CD14-positive monocyte (primary cell): ENCODE measurements at regions not wholly inside any gene's neighbourhood (a gene's known extent, or its start where the extent isn't known, plus 50 kb on each side); places are given as distances from the start of the nearest gene placed in this dataset.

Experiments used
- DNase-seq, 3 donors: peaks; one replicate each; pipeline ENCODE4 v3.0.0-alpha.2; 2011 to 2022
- H2AFZ ChIP-seq: 2 replicates; pipeline ENCODE4 v1.6.0; 2012; ENCODE audit warnings: mild to moderate bottlenecking, low read depth, low read length, inconsistent platforms; ENCODE audit not compliant: insufficient read depth, poor library complexity, severe bottlenecking
- H3K27ac ChIP-seq, 2 donors: 1 replicate in 1 of 2; 2 replicates in 1 of 2; pipeline ENCODE4 v1.5.1; 2012 to 2013; ENCODE audit warnings: low read length in 2 of 2, control low read depth in 1 of 2, inconsistent platforms in 1 of 2, low read depth in 1 of 2, mild to moderate bottlenecking in 1 of 2
- H3K27me3 ChIP-seq, 2 donors: one replicate each; pipeline versions ENCODE4 v1.6.0 to v1.6.1; 2011 to 2013; ENCODE audit warnings: low read length in 2 of 2; ENCODE audit not compliant: control insufficient read depth in 2 of 2, insufficient read depth in 2 of 2
- H3K36me3 ChIP-seq, 2 donors: replicated peaks in 1 of 2; 1 replicate in 1 of 2; 2 replicates in 1 of 2; pipeline versions ENCODE4 v1.5.1 to v1.6.1; 2012 to 2013; ENCODE audit warnings: low read length in 2 of 2, control low read depth in 1 of 2, inconsistent platforms in 1 of 2, mild to moderate bottlenecking in 1 of 2; ENCODE audit not compliant: insufficient read depth in 2 of 2, control insufficient read depth in 1 of 2
- H3K4me1 ChIP-seq, 2 donors: 1 replicate in 1 of 2; 2 replicates in 1 of 2; pipeline versions ENCODE4 v1.5.1 to v1.6.1; 2012 to 2013; ENCODE audit warnings: low read length in 2 of 2, control low read depth in 1 of 2, inconsistent platforms in 1 of 2, mild to moderate bottlenecking in 1 of 2, moderate library complexity in 1 of 2; ENCODE audit not compliant: insufficient read depth in 2 of 2, control insufficient read depth in 1 of 2
- H3K4me2 ChIP-seq: replicated peaks from 2 replicates; pipeline ENCODE3; 2012; ENCODE audit warnings: low read length, moderate library complexity, mild to moderate bottlenecking; ENCODE audit not compliant: poor library complexity, severe bottlenecking; ENCODE audit errors: extremely low read depth
- H3K4me3 ChIP-seq, 3 experiments: fragments of 200-600 bp in 1 of 3; sonication (generic) in 1 of 3; replicated peaks in 1 of 3; 1 replicate in 2 of 3; 2 replicates in 1 of 3; pipeline ENCODE4 v1.5.1; 2011 to 2013; ENCODE audit warnings: low read length in 3 of 3, mild to moderate bottlenecking in 3 of 3, control low read depth in 2 of 3, low read depth in 2 of 3, inconsistent platforms in 1 of 3, moderate library complexity in 1 of 3
- H3K79me2 ChIP-seq: 2 replicates; pipeline ENCODE4 v1.6.0; 2012; ENCODE audit warnings: mild to moderate bottlenecking, control low read depth, inconsistent platforms, low read length, moderate library complexity; ENCODE audit not compliant: insufficient read depth
- H3K9ac ChIP-seq: 2 replicates; pipeline ENCODE4 v1.6.0; 2017; ENCODE audit warnings: low read length, mild to moderate bottlenecking; ENCODE audit not compliant: insufficient read depth, poor library complexity, severe bottlenecking
- H3K9me3 ChIP-seq, 2 donors: replicated peaks in 1 of 2; 1 replicate in 1 of 2; 2 replicates in 1 of 2; pipeline versions ENCODE4 v1.5.1 to v1.6.1; 2012 to 2013; ENCODE audit warnings: low read length in 2 of 2, control low read depth in 1 of 2; ENCODE audit not compliant: control insufficient read depth in 1 of 2, insufficient read depth in 1 of 2
- H4K20me1 ChIP-seq: 2 replicates; pipeline ENCODE4 v1.6.0; 2012; ENCODE audit warnings: mild to moderate bottlenecking, low read length, control low read depth, moderate library complexity; ENCODE audit not compliant: insufficient read depth
- H3K27ac Mint-ChIP-seq, 7 donors: one replicate each; pipeline ENCODE4 v1.8.0; 2020; ENCODE audit warnings: mild to moderate bottlenecking in 7 of 7, mixed read lengths in 7 of 7, moderate library complexity in 6 of 7, inconsistent platforms in 2 of 7
- H3K27me3 Mint-ChIP-seq, 3 donors: one replicate each; pipeline ENCODE4 v1.8.0; 2021 to 2022; ENCODE audit warnings: low read depth in 3 of 3, mild to moderate bottlenecking in 3 of 3, mixed read lengths in 3 of 3, moderate library complexity in 3 of 3, inconsistent platforms in 1 of 3
- H3K36me3 Mint-ChIP-seq, 2 donors: one replicate each; pipeline ENCODE4 v1.8.0; 2020; ENCODE audit warnings: mixed read lengths in 2 of 2, inconsistent platforms in 1 of 2, mild to moderate bottlenecking in 1 of 2
- H3K4me1 Mint-ChIP-seq: one replicate; pipeline ENCODE4 v1.8.0; 2020; ENCODE audit warnings: mild to moderate bottlenecking, mixed read lengths
- H3K4me3 Mint-ChIP-seq, 2 donors: one replicate each; pipeline ENCODE4 v1.8.0; 2020; ENCODE audit warnings: mild to moderate bottlenecking in 2 of 2, mixed read lengths in 2 of 2, moderate library complexity in 1 of 2
- H3K9me3 Mint-ChIP-seq, 7 donors: one replicate each; pipeline ENCODE4 v1.8.0; 2020 to 2022; ENCODE audit warnings: mixed read lengths in 7 of 7, mild to moderate bottlenecking in 6 of 7, moderate library complexity in 6 of 7, inconsistent platforms in 2 of 7
- CTCF ChIP-seq: fragments of 200-600 bp; IDR thresholded peaks from one replicate; pipeline ENCODE4 v1.8.0; 2022; ENCODE audit warnings: antibody characterized with exemption, mild to moderate bottlenecking
- WGBS: methylation state at CpG from one replicate; pipeline ENCODE4 v1.1.5; 2013; ENCODE audit warnings: missing lambda C conversion rate; ENCODE audit not compliant: insufficient coverage; 5-methylcytosine and 5-hydroxymethylcytosine counted together
- intact Hi-C, 2 donors: fragments of 100-400 bp; cut with micrococcal nuclease; formaldehyde crosslinking; loops; one replicate each; pipeline versions ENCODE4 v1.15.0 to v1.15.1; 2023

DNA sequence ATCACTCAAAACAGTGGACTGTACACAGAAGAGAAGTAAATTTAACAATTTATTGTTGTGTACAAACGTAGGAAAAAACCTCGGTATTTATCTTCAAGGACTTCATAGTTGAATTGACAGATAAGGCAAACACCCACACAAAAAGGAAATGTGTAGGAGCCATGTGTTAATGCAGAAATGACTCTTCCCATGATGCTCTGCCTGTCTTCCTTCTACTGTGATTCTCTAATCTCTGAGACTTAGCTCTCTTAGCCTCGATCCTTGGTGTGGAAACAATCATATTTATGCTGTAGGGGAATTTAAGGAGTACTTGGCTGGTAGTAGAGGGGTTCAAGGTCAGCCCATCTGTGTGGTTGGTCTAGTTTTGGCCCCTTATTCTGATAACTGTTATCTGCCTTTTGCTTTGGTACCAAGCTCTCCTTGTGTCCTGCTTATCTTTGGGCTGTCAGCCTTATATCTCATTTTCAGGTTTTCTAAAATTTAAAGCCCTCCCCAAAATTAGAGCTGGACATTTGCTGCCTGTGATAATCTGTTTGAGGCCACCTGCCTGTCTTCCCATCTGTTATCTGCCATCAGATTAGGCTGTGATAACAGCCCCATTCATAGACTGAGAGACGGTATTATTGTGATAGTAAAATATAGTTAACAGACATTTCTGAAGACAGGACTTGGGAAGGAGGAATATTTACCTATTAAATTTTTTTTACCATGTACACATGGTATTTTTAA is 81.7 kb downstream of the GPR85 start:
- no peak overlapping the region for H3K4me3 Mint-ChIP-seq
- no CpG with 5 or more reads among the region's 4 CpGs for WGBS
- no peaks in the 10 kb centered on the region for H3K4me1 ChIP-seq
- H3K79me2 ChIP-seq, result no peaks in the 10 kb centered on the region
- no peak overlapping the region for H3K4me3 ChIP-seq
- no peak for DNase-seq
- peaks cover 2 to 4% (median 2%) of the 10 kb centered on the region in 3 donors for H3K27me3 Mint-ChIP-seq
- H3K4me2 ChIP-seq, result no peak overlapping the region
- H3K36me3 ChIP-seq, result no peaks in the 10 kb centered on the region
- no peak for TF ChIP-seq CTCF
- H3K27ac ChIP-seq, result no peak overlapping the region
- no peaks in the 10 kb centered on the region for H3K4me1 Mint-ChIP-seq
- intact Hi-C loops, result no loop called here
- no peaks in the 10 kb centered on the region for H3K27me3 ChIP-seq
- no peak overlapping the region for H3K27ac Mint-ChIP-seq
- no peaks in the 10 kb centered on the region for H3K36me3 Mint-ChIP-seq
- no peak overlapping the region for H2AFZ ChIP-seq
- H3K9me3 Mint-ChIP-seq, result peaks cover 0 to 3% (median 0%) of the 10 kb centered on the region in 7 donors
- H3K9ac ChIP-seq, result no peak overlapping the region
- no peaks in the 10 kb centered on the region for H3K9me3 ChIP-seq
- no peaks in the 10 kb centered on the region for H4K20me1 ChIP-seq

- H2AFZ ChIP-seq, result no peak overlapping the region
- H3K27me3 ChIP-seq, result no peaks in the 10 kb centered on the region
- Mint-ChIP-seq H3K9me3 (peaks cover 0 to 1% (median 0%) of the 10 kb centered on the region in 7 donors), H3K27ac (no peak overlapping the region), H3K36me3 (no peaks in the 10 kb centered on the region), H3K4me1 (no peaks in the 10 kb centered on the region), H3K4me3 (no peak overlapping the region), H3K27me3 (peaks cover 2 to 4% (median 3%) of the 10 kb centered on the region in 3 donors)
- intact Hi-C loops, result no loop called here
- no peak overlapping the region for H3K4me2 ChIP-seq
- H3K79me2 ChIP-seq, result no peaks in the 10 kb centered on the region
- H4K20me1 ChIP-seq, result no peaks in the 10 kb centered on the region
- no peak for TF ChIP-seq CTCF
- no peak overlapping the region for H3K9ac ChIP-seq
- no peak for DNase-seq
- no peaks in the 10 kb centered on the region for H3K36me3 ChIP-seq
- no CpG with 5 or more reads among the region's 6 CpGs for WGBS
- H3K27ac ChIP-seq, result no peak overlapping the region
- no peak overlapping the region for H3K4me3 ChIP-seq
- no peaks in the 10 kb centered on the region for H3K4me1 ChIP-seq
- H3K9me3 ChIP-seq, result no peaks in the 10 kb centered on the region
Measured at GRCh38 chr7:113000316-113001020, 86.2 kb downstream of the GPR85 start.
